Left renal pelvis (tissue), 4 donors: ENCODE measurements at regions not wholly inside any gene's neighbourhood (a gene's known extent, or its start where the extent isn't known, plus 50 kb on each side); places are given as distances from the start of the nearest gene placed in this dataset.
A peak's percentile ranks its signal among the peaks of the same experiment; 100 is the strongest.
"Not testable (repeated sequence)": the region's sequence is repeated elsewhere in the genome, so short reads cannot be mapped to it uniquely, and the experiment has no call there.

Experiments used
- DNase-seq, 4 donors: peaks; one replicate each; pipeline ENCODE4 v3.0.0-alpha.2; 2013; ENCODE audit warnings: low read depth in 4 of 4, low spot score in 3 of 4

DNA sequence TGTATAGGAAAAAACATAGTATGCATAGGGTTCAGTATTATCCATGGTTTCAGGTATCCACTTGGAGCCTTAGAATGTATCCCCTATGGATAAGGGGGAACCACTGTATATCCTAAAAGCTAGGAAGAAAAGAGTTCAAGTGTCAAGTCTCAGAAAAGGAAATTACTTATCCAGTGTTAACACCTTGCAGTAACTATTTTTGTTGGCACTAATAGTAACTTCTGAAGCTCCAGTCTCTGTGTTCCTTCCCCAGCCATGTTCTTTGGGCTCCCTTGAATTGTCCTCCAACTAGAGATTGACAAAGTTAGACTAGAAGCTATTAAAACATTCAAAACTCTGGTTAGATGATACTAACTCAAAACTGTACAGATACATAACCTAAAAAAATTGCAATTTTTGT is 370.8 kb downstream of the NFIB start:
- no peak for DNase-seq

DNA sequence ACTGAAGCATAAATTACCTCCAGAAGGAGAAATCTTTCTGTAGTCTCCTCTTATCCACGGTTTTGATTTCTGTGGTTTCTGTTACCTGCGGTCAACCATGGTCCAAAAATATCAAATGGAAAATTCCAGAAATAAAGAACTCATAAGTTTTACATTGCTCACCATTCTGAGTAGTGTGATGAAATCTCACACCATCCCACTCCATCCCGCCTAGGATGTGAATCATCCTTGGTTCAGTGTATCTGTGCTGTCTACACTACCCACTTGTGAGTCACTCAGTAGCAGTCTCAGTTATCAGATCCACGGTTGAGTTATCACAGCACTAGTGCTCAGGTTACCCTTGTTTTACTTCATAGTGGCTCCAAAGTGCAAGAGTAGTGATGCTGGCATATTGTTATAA is 371.2 kb downstream of the NFIB start:
- no peak for DNase-seq

DNA sequence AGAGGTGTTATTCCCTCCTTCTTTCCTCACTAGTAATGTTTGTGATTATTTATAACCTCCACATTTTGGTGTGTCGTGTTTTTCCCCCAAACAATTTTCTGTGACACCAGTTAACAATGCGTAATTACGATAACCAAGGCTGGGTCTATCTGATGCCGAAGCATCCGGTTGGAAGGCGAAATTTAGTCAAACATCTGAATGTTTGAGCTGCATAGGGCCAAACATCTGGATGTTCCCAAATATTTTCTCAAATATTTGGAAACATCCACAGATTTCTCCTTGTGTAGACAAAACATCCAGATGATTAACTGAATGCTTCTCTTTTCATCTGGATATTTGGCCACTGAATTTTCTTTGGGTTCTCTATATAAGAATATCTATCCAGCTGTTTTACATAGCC is 371.7 kb downstream of the NFIB start:
- DNase-seq, result no peak

DNA sequence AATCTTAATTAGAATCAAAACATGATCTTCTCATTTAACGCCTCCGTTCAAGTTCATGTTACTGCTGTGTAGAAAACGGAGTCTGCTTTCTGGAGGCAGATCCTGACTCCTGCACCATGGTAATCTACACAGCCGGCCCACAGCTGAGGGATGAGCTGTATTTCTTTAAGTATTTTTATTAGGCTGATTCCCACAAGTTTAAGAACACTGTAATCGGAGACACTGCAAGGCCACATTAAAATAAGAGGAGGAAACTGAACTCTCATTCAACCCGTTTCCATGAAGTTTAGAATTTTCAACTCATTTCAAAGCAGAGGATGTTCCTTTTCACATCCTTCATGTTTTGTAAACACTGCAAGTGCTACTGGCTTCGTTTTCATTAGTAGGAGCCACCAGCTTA is 372.2 kb downstream of the NFIB start:
- DNase-seq, result peak in 2 of 4 donors; percentile 12 to 14

DNA sequence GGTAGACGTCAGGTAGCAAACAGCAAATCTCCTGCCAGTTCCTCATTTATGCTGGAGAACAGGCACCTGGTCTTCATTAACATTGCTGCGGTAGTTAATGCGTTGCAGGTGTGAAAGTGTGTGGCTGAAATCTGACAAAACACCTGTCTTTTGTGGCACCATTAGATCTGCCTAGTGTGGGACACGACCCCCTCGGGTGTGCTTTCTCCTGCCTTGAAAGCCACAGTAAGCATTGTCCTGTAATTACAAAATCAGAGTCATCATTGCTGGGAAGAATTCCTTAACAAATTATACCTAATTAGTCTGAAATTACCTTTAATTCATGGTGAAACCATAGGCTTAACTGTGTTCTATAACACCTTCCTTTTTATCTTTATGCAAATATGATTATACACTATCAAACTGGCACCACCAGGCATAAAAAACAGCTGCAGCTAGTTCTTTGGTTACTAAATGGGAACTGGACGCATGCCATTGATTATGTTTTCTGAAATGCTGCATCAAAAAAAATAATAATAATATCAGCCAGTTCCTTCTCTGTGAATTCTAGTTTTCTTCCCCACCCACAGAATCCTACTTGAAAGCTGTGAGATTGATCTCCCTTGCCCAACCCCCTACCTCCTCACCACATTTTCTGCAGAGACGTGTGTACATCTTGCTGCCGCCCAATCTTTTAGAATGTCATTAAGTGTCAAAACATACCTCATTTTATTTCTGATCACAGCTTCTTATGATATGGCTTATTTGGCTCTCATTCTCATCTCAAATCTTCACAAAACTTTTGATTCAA is 374.0 kb downstream of the NFIB start:
- DNase-seq, result no peak

DNA sequence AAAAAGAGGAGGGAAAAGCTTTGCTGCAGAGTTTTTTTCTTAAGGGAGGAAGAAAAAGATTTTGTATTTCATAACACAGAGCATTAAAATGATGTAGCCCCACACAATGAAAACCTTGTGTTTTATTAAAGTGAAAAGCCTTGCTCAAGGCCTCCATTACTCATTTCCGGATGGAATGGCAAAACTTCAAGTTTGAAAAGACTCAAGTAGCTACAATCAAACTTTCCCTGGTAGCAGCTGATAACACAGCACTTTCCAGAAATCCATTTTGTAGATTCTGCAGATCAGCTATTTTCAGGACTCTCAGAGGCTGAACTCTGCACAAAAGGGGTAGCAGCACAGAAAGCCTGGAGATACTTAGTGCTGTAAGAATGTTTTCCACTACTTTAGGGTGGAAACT is 374.8 kb downstream of the NFIB start:
- no peak for DNase-seq

DNA sequence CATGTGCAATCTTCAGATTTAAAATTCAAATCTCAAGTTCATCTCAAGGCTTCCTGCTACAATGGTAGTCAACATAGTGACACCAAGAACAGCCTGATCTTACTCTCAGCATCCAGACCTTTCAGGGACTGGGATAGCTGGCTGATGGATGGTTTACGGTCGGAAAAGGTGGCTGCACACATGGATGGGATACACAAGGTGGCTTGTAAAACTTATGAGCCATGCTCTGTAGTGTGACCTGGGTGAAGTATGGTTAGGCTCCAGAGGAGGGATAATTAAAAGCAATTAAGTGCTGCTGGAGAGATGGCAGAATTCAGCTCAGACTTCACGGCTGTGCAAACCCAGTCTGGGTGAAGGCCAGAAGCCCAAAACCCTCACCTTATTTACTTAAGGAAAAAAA is 379.5 kb downstream of the NFIB start:
- peak in 2 of 4 donors; percentile 18 to 49 for DNase-seq

DNA sequence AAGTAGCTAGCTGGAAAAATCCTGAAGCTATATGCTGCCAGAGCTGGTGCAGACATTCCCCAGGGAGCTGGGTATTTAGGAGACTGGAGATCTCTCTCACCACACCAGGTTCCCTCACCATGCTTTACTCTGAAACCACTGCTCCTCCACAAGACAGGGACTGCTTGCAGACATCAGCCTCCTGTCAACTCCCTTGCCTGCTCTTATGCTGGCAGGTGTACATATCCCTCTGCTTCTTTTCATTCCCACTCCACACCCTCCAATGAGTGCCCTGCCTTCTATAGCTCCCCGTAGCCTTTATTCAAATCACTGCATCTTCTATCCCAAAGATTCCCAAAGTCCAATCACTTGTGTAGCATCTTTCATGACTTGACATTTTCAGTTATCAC is 380.7 kb downstream of the NFIB start:
- DNase-seq, result no peak

DNA sequence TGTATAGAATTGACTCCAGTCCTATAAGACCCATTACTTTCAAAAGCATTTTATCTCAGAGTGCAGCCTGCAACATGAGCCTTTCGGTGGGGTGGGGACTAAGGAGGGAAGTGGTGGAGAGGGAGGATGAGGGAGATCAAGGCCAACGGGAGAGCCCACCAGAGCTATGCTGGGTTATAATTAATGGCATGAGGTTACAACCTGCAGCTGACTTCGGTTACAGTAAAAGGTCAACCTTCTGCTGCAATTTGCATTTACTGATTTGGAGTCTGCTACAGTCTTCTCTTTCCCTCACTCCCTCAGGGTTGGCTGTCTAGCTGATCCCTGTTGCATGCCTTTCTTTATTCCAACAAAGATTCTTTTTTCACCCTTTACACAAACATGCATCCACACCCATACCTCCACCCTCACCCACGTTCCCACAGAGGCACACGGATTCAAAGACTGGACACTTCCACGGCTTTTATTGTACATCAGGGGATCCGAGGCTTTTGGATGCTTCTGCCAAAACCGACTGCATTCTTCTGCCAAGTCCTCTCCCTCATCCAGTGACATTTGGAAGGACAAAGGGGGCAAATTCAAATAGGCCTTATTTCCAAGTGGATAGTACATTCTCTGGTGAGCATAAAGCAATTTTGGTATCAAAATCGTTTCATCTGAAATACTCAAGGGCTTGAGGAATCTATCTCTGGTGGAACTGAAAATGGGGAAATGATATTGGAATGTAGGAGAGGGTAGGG is 381.2 kb downstream of the NFIB start:
- DNase-seq, result no peak

DNA sequence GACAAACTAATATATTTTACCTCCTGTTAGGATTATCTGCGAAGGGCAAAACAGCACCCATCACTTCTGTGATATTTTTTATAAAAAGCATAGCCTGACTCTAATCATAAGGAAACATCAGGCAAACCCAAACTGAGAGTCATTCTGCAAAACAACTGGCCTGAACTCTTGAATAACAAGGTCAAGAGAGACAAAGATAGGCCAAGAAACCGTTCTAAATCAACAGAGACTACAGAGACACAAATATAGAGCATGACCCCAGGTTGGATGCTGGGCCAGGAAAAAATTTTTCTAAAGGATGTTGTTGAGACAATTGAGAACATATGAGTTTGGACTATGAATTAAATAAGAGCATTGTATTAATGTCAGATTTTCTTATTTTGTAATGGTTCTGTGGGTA is 384.9 kb downstream of the NFIB start:
- DNase-seq, result no peak

DNA sequence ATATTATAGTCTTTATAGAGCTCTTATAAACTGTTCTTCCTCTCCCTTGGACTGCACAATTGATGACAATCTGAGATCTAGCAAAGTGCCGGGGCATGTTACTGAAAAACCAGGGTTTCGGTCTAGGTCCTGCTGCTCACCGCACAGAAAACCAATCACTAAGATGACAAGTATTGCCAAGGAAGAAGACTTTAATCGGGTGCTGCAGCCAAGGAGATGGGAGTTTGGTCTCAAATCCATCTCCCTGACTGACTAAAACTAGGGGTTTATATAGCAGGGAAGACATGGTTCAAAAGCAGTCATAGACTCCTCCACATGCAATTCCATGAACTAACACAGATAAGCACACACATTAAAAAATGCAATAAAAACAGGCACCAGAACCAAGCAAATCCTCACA is 390.6 kb downstream of the NFIB start:
- DNase-seq, result no peak

DNA sequence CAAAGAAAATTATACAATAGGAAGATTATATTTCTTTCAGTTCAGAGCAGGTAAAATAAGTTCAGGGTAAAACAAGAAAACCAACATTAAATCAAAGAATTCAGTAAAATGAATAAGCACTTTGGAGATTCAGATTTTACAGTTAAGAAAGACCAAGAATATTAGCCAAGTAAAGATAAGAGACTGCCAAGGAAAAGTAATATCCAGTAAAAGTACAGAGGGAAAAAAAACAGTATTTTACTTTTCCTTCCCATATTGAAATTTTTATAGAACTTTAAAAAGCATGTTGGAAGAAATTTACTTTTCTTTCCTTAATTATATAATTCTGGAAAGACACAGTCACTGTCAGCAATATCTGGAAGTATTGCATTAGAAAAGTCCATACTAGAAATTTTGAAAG is 393.4 kb downstream of the NFIB start:
- no peak for DNase-seq

DNA sequence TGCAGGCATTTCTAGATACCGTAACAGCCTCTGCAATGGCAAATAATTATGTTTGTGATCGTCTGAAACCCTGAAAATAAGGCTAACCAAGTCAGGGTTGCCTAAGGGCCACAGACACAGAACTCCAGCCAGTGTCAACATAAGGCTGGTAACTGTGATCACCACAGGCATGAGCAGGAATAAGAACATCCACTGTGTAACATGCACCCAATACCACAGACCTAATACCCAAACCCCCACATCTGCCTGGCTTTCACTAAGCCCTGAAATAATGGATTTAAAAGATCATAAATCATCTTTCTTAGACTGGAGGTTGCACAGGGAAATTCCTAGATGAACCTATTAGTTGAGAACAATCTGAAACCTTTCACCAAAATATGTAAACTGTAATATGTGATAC is 394.5 kb downstream of the NFIB start:
- DNase-seq, result no peak

DNA sequence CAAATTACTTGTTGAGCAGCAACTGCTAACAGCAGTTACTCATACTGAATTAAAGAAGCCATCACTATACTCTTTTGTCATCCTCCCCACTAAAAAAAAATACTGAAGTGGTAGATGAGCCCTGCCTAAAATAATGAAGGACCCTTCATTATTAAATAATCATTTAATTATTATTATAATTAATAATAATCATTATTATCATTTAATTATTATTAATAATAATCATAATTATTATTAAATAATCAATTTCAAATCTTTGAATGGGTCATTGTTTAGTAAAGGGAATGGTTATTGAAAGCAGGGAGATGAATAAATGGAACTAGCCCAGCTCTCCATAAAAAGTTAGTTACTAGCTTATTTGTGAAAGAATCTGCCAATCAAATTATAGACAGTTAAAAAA is 396.4 kb downstream of the NFIB start:
- DNase-seq, result no peak

DNA sequence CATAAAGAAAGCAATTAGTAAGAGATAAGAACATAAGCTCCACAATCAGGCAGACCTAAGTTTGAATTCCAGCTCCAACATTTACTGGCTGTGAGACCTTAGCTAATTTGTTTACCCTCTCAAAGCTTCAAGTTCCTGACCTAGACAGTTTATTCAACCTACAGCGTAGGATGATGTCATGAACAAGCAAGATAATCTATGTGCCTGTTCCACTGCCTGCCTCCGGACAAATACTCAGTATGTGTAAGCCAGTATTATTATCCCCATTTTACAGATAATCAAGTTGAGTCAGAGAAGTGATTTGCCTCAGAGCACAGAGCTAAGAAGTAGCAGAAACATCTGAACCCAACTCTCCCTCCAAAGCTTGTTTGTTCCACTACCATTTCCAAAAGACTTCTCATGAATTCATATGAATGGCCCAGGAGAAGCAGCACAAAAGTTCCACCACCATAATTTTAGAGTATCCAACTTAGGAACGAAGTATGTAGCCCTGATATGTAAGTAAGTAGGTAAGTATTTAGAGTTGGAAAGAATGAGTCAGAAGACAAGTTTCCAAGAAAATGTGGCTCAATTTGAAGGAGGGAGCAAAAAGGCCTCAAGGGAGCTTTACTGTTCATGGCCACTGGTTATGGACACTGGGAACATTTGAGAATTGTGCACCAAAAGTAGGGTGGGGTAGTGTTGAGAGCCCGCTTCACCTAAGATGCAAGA is 398.2 kb downstream of the NFIB start:
- DNase-seq, result no peak

DNA sequence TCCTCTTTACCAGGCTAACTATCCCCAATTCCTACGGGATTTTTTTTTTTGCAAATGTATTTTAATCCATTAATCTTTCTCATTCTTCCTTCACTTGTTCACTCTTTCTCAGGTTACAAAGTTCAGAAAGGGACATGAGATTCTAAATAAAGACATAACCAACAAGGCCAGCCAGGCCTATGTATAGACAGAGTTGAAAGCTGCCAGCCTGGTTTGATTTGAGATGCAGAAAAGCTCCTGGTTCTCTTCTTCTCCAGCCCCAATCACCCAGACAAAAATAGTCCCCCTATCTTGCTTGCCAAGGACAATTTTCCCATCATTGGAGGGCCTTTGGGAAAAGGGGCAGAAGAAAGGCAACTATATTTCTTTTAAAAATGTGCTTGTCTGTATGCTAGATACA is 398.8 kb downstream of the NFIB start:
- no peak for DNase-seq

DNA sequence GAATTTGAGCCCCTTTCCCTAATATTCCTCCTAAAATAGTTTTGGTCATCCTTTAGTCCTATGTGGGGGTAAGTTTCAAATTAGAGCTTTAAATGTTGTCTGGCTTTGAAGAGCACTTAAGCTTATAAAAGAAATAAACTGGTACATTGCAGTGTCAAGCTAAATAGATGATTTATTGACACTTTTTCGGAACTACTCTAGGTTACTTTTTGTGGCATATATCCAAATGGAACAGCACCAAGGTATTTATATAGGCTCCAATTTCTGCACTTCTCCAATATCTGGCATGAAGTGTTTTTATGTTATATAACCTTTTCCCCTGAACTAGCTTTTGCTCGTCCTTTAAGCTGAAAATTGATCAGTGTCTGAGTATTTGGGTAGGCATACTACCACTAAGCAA is 402.5 kb downstream of the NFIB start:
- DNase-seq, result no peak

DNA sequence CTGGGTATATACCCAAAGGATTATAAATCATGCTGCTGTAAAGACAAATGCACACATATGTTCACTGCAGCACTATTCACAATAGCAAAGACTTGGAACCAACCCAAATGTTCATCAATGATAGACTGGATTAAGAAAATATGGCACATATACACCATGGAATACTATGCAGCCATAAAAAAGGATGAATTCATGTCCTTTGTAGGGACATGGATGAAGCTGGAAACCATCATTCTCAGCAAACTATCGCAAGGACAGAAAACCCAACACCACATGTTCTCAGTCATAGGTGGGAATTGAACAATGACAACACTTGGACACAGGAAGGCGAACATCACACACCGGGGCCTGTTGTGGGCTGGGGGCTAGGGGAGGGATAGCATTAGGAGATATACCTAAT is 406.1 kb downstream of the NFIB start:
- not testable (repeated sequence) for DNase-seq

DNA sequence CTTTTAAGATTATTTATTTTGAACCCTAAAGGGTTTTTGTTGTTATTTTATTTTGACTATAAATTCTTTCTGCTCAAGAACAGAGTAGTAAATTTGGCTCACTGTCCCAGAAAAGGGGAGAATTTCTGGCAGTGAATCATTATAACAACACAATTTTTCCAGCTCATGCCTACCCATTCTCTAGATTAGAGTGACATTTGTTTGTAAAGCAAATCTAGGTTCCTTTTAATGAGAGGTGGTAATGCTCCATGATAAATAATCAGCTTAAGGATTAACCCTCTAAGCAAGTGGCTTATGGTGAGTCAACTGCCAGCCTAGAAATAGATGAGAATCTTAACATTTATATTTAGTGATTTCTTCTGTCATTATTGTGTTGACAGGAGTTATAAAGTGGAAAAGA is 409.2 kb downstream of the NFIB start:
- no peak for DNase-seq

DNA sequence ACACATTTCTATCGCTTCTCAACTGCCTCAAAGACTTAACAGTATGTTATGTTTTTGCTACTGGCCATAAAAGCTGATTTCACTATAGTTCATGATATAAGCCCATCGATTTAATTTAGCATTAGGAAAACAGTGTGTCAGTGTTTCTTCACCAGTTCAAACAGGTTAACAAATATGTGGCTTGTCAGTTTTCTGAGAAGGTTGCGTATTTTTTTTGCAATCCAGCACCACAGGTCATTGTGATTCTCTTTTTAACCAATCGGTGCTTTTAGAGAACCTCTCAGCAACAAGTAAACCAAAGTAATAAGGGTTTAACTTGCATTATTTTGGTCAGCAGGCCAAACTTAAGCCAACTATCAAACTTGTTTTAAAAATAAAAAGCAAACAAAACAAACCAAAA is 409.6 kb downstream of the NFIB start:
- DNase-seq, result no peak

DNA sequence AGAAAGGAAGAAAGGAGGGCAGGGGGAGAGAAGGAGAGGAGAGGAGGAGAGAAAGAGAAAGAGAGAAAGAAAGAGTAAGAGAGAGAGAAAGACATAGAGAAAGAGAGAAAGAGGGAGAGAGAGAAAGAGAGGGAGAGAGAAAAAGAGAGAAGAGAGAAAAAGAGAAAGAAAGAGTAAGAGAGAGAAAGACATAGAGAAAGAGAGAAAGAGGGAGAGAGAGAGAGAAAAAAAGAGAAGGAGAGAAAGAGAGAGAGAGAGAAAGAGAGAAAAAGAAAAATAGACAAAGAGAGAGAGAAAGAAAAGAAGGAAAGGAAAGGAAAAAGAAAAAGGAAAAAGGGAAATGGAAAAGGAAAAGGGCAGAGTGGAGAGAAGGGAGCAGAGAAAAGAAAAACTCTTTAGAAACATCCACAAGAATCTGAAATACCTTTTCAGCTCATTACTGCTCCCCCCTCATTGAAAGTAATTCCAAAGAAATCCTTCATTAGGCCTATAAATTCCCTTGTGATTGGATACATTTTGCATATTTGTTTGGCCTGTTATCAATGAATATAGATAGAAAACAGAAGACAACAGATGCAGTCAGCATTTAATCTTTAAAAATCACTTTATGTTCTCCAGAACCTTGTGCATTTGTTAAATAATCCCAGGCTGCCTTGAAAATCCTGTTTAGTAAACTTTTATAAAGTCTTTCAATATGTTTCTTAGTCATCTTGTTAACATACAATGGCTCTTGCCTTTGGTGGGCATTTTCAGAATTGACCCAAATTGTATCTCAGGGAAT is 411.5 kb downstream of the NFIB start:
- DNase-seq, result no peak
